Kidney (tissue), 13 donors: ENCODE measurements at regions not wholly inside any gene's neighbourhood (a gene's known extent, or its start where the extent isn't known, plus 50 kb on each side); places are given as distances from the start of the nearest gene placed in this dataset.

Experiments used
- DNase-seq, 5 donors: peaks; one replicate each; pipeline ENCODE4 v3.0.0-alpha.2; 2013 to 2020
- FAIRE-seq: peaks from 2 replicates; lab custom pipeline; 2012; peaks lifted over from hg19 to GRCh38; lab: Jason Lieb, UNC
- H3K27ac ChIP-seq, 2 donors: one replicate each; pipeline ENCODE4 v1.7.0; 2013; ENCODE audit warnings: low read depth in 2 of 2, low read length in 2 of 2, inconsistent platforms in 1 of 2
- H3K27me3 ChIP-seq: one replicate; pipeline ENCODE4 v1.7.1; 2013; ENCODE audit warnings: low read length, inconsistent platforms; ENCODE audit not compliant: control insufficient read depth, insufficient read depth
- H3K36me3 ChIP-seq, 3 donors: one replicate each; pipeline versions ENCODE4 v1.7.0 to v1.7.1; 2013; ENCODE audit warnings: low read length in 3 of 3, control low read depth in 1 of 3, inconsistent platforms in 1 of 3; ENCODE audit not compliant: insufficient read depth in 3 of 3, control insufficient read depth in 2 of 3
- H3K4me1 ChIP-seq, 3 donors: one replicate each; pipeline versions ENCODE4 v1.7.0 to v1.7.1; 2013; ENCODE audit warnings: low read length in 3 of 3, inconsistent platforms in 1 of 3, low read depth in 1 of 3; ENCODE audit not compliant: control insufficient read depth in 2 of 3, insufficient read depth in 2 of 3
- H3K4me3 ChIP-seq, 3 donors: one replicate each; pipeline versions ENCODE4 v1.7.0 to v1.8.1; 2013; ENCODE audit warnings: low read length in 3 of 3, control low read depth in 1 of 3, inconsistent platforms in 1 of 3
- H3K9ac ChIP-seq, 3 donors: one replicate each; pipeline versions ENCODE4 v1.7.0 to v1.7.1; 2013; ENCODE audit warnings: low read length in 3 of 3, control low read depth in 1 of 3, inconsistent platforms in 1 of 3
- H3K9me3 ChIP-seq, 3 donors: one replicate each; pipeline versions ENCODE4 v1.7.0 to v1.7.1; 2013; ENCODE audit warnings: low read length in 3 of 3, control low read depth in 1 of 3, inconsistent platforms in 1 of 3; ENCODE audit not compliant: control insufficient read depth in 2 of 3, insufficient read depth in 1 of 3
- CTCF ChIP-seq: IDR thresholded peaks from 3 replicates; pipeline ENCODE4 v1.5.1; 2012; ENCODE audit warnings: mild to moderate bottlenecking, moderate library complexity, borderline replicate concordance; ENCODE audit not compliant: insufficient read depth; ENCODE audit errors: extremely low read depth
- intact Hi-C: fragments of 100-400 bp; cut with DNase I; formaldehyde crosslinking; loops from one replicate; pipeline ENCODE4 v1.11.1; 2022
- donor health status: control.
- donor health status: control.
- donor health status: control.
- donor health status: control.
- donor health status: control.
- donor health status: DM: yes; HTN: yes; CAD: no.
- donor health status: Normal renal cell carcinoma (clear cell type).

GRCh38 chr2:65919550-65920188 lies 487.3 kb upstream of the SPRED2 start:
- no peak overlapping the region for H3K9ac ChIP-seq
- no peak overlapping the region for H3K4me3 ChIP-seq
- H3K27me3 ChIP-seq, result no peaks in the 10 kb centered on the region
- H3K4me1 ChIP-seq, result no peaks in the 10 kb centered on the region
- no peaks in the 10 kb centered on the region for H3K36me3 ChIP-seq
- intact Hi-C loops, result no loop called here
- no peak for FAIRE-seq
- peak in 2 of 5 donors; percentile 14 to 16 for DNase-seq
- H3K9me3 ChIP-seq, result no peaks in the 10 kb centered on the region
- TF ChIP-seq CTCF, result no peak
- no peak overlapping the region for H3K27ac ChIP-seq

- Histone ChIP-seq H3K4me3 (no peak overlapping the region), H3K36me3 (no peaks in the 10 kb centered on the region), H3K27ac (no peak overlapping the region), H3K4me1 (no peaks in the 10 kb centered on the region), H3K9ac (no peak overlapping the region), H3K27me3 (no peaks in the 10 kb centered on the region), H3K9me3 (no peaks in the 10 kb centered on the region)
- intact Hi-C loops, result no loop called here
- no peak for FAIRE-seq
- peak in 3 of 5 donors; percentile 14 to 65 (median 57) for DNase-seq
- TF ChIP-seq CTCF, result no peak
These were observed 486.4 kb upstream of the SPRED2 start for GRCh38 chr2:65918760-65919187.

- TF ChIP-seq CTCF, result no peak
- no peak overlapping the region for H3K4me3 ChIP-seq
- FAIRE-seq (no peak), DNase-seq (peak in 2 of 5 donors; percentile 14 to 46)
- no peak overlapping the region for H3K27ac ChIP-seq
- no peaks in the 10 kb centered on the region for H3K27me3 ChIP-seq
- H3K36me3 ChIP-seq, result no peaks in the 10 kb centered on the region
- H3K9me3 ChIP-seq, result no peaks in the 10 kb centered on the region
- no peaks in the 10 kb centered on the region for H3K4me1 ChIP-seq
- H3K9ac ChIP-seq, result no peak overlapping the region
- intact Hi-C loops, result no loop called here
These were observed 485.6 kb upstream of the SPRED2 start for GRCh38 chr2:65917986-65918385.
